IMR-90 (cell line): ENCODE measurements at regions not wholly inside any gene's neighbourhood (a gene's known extent, or its start where the extent isn't known, plus 50 kb on each side); places are given as distances from the start of the nearest gene placed in this dataset.

Experiments used
- CTCF ChIP-seq: conservative IDR thresholded peaks from 2 replicates; pipeline ENCODE4 v1.5.1; 2012; ENCODE audit warnings: mild to moderate bottlenecking, low read depth, low read length, improper control_type of control experiment
- FOS ChIP-seq: fragments of 150-350 bp; IDR thresholded peaks from 2 replicates; pipeline ENCODE4 v1.6.1; 2016; ENCODE audit warnings: low read depth, low read length
- POLR2A ChIP-seq: IDR thresholded peaks from 2 replicates; pipeline ENCODE4 v1.6.1; 2012; ENCODE audit warnings: mild to moderate bottlenecking, low read depth, low read length
- SMC3 ChIP-seq: fragments of 150-350 bp; IDR thresholded peaks from 2 replicates; pipeline ENCODE4 v1.6.1; 2016; ENCODE audit warnings: low read depth, mild to moderate bottlenecking, antibody characterized with exemption, low read length, moderate library complexity

GRCh38 chr6:77040568-77041195 lies 422.6 kb downstream of the HTR1B start:
- TF ChIP-seq CTCF (no peak), FOS (no peak), POLR2A (no peak), SMC3 (no peak)
